ENCODE measurements at regions not wholly inside any gene's neighbourhood (a gene's known extent, or its start where the extent isn't known, plus 50 kb on each side); places are given as distances from the start of the nearest gene placed in this dataset.

GRCh38 chr5:62256161-62257019 is 49.6 kb upstream of the KIF2A start:
- no peak for DNase-seq (ENCODE audit: low read depth, low spot score)

Measured in astrocyte of the hippocampus (primary cell).